PC-9 (cell line): ENCODE measurements at regions not wholly inside any gene's neighbourhood (a gene's known extent, or its start where the extent isn't known, plus 50 kb on each side); places are given as distances from the start of the nearest gene placed in this dataset.

ENCODE experiments used
- BruUV-seq: library from RNA; stranded (reverse); fragments of 400-500 nt; replicated peaks from 2 replicates; lab custom pipeline; 2021; lab: Mats Ljungman, UMichigan
- CTCF ChIA-PET: fragments of 300-600 bp; sonication (Branson Sonifier 250); formaldehyde crosslinking; loops from one replicate; lab custom pipeline; 2022; ENCODE audit warnings: antibody characterized with exemption; lab: Charles Lee
- POLR2A ChIA-PET: fragments of 300-600 bp; sonication (Branson Sonifier 250); formaldehyde crosslinking; loops from one replicate; lab custom pipeline; 2022; ENCODE audit warnings: antibody characterized with exemption; ENCODE audit not compliant: unreplicated experiment; lab: Charles Lee
- DNase-seq, 2 experiments: peaks; one replicate each; pipeline versions ENCODE4 v3.0.0 to v3.0.0-alpha.2; 2015 to 2022; ENCODE audit warnings: mixed read lengths in 1 of 2
- H2AFZ ChIP-seq: fragments of 200-600 bp; sonication (generic); 2 replicates; pipeline ENCODE4 v1.8.1; 2017; ENCODE audit warnings: antibody characterized with exemption
- H3F3A ChIP-seq: fragments of 200-600 bp; sonication (generic); 2 replicates; pipeline ENCODE4 v1.8.1; 2017; ENCODE audit warnings: antibody characterized with exemption, mild to moderate bottlenecking, low read depth; ENCODE audit not compliant: insufficient read depth
- H3K27ac ChIP-seq: fragments of 200-600 bp; sonication (generic); 2 replicates; pipeline ENCODE4 v1.6.1; 2016; ENCODE audit warnings: mixed run types
- H3K27me3 ChIP-seq: fragments of 200-600 bp; sonication (generic); 2 replicates; pipeline ENCODE4 v1.6.1; 2016; ENCODE audit warnings: low read depth, mixed run types; ENCODE audit not compliant: insufficient read depth
- H3K36me3 ChIP-seq: fragments of 200-600 bp; sonication (generic); 2 replicates; pipeline ENCODE4 v1.6.1; 2016; ENCODE audit warnings: low read depth, mixed run types
- H3K4me1 ChIP-seq: fragments of 200-600 bp; sonication (generic); replicated peaks from 2 replicates; pipeline ENCODE4 v1.6.1; 2016; ENCODE audit warnings: mixed run types; ENCODE audit not compliant: insufficient read depth
- H3K4me2 ChIP-seq: fragments of 200-600 bp; sonication (generic); 2 replicates; pipeline ENCODE4 v1.6.1; 2017; ENCODE audit warnings: mixed run types
- H3K4me3 ChIP-seq: fragments of 200-600 bp; sonication (generic); 2 replicates; pipeline ENCODE4 v1.6.1; 2016; ENCODE audit warnings: mixed run types
- H3K79me2 ChIP-seq: fragments of 200-600 bp; sonication (generic); 2 replicates; pipeline ENCODE4 v1.6.1; 2017; ENCODE audit warnings: low read depth, mixed run types
- H3K9me2 ChIP-seq: fragments of 200-600 bp; sonication (generic); 2 replicates; pipeline ENCODE4 v1.8.1; 2017; ENCODE audit warnings: mild to moderate bottlenecking; ENCODE audit not compliant: insufficient read depth
- H3K9me3 ChIP-seq: fragments of 200-600 bp; sonication (generic); 2 replicates; pipeline ENCODE4 v1.8.1; 2016; ENCODE audit warnings: low read depth; ENCODE audit not compliant: insufficient read depth
- H4K20me1 ChIP-seq: fragments of 200-600 bp; sonication (generic); 2 replicates; pipeline ENCODE4 v1.8.1; 2017; ENCODE audit not compliant: insufficient read depth
- EZH2 ChIP-seq: fragments of 200-600 bp; sonication (generic); IDR thresholded peaks from 2 replicates; pipeline ENCODE4 v1.8.0; 2017; ENCODE audit warnings: antibody characterized with exemption, low read depth
- intact Hi-C: fragments of 100-400 bp; cut with micrococcal nuclease; formaldehyde crosslinking; loops from one replicate; pipeline ENCODE4 v1.10.0; 2022; ENCODE audit not compliant: unreplicated experiment
- TF ChIP-seq, protein P1 (sequence below): fragments of 200-600 bp; sonication (generic); conservative IDR thresholded peaks from 2 replicates; pipeline ENCODE4 v1.6.1; 2017; ENCODE audit warnings: mixed run types, antibody characterized with exemption, mild to moderate bottlenecking, moderate library complexity

DNA sequence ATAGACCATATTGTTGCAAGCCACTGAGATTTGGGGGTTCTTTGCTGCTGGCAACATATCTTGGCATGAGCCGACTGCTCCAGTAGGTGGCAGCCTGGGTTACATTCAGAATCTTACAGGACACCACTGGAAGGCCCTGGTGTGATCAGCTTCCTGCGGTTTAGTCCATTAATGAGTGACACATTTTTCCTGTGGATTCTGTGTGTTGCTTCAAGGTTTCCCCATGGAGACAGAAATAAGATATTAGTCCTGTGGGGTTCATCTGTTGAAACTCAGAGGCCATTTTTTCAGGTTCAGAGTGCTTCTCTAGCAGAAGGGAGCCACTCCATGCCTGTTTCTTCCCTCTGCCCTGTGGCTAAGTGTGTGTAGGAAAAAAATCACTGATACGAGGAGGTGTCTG lies 116.2 kb downstream of the MFSD1 start:
- peak; percentile 41 to 67 for DNase-seq
- no peak overlapping the region for H3K4me3 ChIP-seq
- intact Hi-C loops = loop anchor here (1.0 to 10.0 kb wide), 4 partner anchors 73 to 334 kb away; no protein-coding TSS in a partner anchor
- ChIA-PET CTCF (interaction anchor here (0.8 kb wide), 3 partner anchors 252 to 341 kb away, joined by 3 to 6 read pairs (median 6); no protein-coding TSS in a partner anchor), POLR2A (no interaction called here)
- no peaks in the 10 kb centered on the region for H3K4me1 ChIP-seq
- H3K9me3 ChIP-seq = no peaks in the 10 kb centered on the region
- BruUV-seq = no TSS peak
- no peaks in the 10 kb centered on the region for H3F3A ChIP-seq
- H2AFZ ChIP-seq = no peak overlapping the region
- no peak overlapping the region for H3K4me2 ChIP-seq
- H3K9me2 ChIP-seq = no peaks in the 10 kb centered on the region
- H4K20me1 ChIP-seq = no peaks in the 10 kb centered on the region
- no peaks in the 10 kb centered on the region for H3K27me3 ChIP-seq
- H3K79me2 ChIP-seq = no peaks in the 10 kb centered on the region
- H3K36me3 ChIP-seq = no peaks in the 10 kb centered on the region
- TF ChIP-seq EZH2 = no peak
- TF ChIP-seq, protein P1, sequence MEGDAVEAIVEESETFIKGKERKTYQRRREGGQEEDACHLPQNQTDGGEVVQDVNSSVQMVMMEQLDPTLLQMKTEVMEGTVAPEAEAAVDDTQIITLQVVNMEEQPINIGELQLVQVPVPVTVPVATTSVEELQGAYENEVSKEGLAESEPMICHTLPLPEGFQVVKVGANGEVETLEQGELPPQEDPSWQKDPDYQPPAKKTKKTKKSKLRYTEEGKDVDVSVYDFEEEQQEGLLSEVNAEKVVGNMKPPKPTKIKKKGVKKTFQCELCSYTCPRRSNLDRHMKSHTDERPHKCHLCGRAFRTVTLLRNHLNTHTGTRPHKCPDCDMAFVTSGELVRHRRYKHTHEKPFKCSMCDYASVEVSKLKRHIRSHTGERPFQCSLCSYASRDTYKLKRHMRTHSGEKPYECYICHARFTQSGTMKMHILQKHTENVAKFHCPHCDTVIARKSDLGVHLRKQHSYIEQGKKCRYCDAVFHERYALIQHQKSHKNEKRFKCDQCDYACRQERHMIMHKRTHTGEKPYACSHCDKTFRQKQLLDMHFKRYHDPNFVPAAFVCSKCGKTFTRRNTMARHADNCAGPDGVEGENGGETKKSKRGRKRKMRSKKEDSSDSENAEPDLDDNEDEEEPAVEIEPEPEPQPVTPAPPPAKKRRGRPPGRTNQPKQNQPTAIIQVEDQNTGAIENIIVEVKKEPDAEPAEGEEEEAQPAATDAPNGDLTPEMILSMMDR = peak; percentile 82
- no peak overlapping the region for H3K27ac ChIP-seq

DNA sequence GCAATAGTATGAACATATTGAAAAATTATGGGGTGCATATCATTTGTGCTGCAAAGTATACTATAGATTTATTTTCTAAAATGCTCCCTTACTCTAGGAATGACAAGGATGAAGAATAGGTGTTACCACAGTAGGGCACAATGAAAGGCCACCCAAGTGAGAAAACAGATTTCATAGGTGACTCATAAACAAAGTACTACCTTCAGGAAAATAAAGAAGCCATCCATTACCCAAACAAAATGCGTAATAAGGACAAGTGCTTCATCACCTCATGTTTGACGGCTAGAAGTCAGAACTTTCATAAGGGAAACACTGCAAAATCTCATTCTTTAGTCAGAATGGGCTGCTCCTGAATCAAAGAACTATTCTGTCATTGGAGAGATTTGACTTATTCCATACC lies 116.6 kb downstream of the MFSD1 start:
- Histone ChIP-seq H3K4me2 (no peak overlapping the region), H3K9me2 (no peaks in the 10 kb centered on the region), H3K79me2 (no peaks in the 10 kb centered on the region), H3K4me3 (no peak overlapping the region), H3K36me3 (no peaks in the 10 kb centered on the region), H3K27ac (no peak overlapping the region), H4K20me1 (no peaks in the 10 kb centered on the region), H3F3A (no peaks in the 10 kb centered on the region), H3K27me3 (no peaks in the 10 kb centered on the region), H3K4me1 (no peaks in the 10 kb centered on the region), H2AFZ (no peak overlapping the region), H3K9me3 (no peaks in the 10 kb centered on the region)
- no TSS peak for BruUV-seq
- POLR2A ChIA-PET = no interaction called here
- intact Hi-C loops = loop anchor here (1.0 to 10.0 kb wide), 4 partner anchors 73 to 334 kb away; no protein-coding TSS in a partner anchor
- CTCF ChIA-PET = interaction anchor here (0.8 kb wide), 2 partner anchors 252 to 341 kb away, joined by 3 to 6 read pairs; no protein-coding TSS in a partner anchor
- no peak for DNase-seq
- TF ChIP-seq, protein P1 = no peak
- TF ChIP-seq EZH2 = no peak

DNA sequence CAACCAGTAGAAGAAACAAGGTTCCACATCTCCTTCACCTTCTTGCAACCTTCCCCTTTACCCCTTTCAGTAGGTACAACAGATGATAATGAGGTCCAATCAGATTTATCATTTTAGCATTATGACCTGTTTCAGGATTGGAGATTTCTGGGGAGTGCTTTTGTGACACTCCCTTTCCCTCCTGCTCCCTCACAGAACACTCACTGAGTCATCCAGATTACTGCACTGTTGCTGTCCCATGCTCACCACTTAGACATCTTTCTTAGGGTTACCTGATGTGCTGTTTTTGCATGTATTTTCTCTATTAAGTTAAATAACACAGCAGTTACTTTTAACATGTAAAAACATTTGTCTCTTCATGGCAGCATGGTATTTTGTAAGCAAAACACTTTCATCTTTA lies 118.5 kb downstream of the MFSD1 start:
- Histone ChIP-seq H2AFZ (no peak overlapping the region), H3K36me3 (no peaks in the 10 kb centered on the region), H3F3A (no peaks in the 10 kb centered on the region), H3K27ac (no peak overlapping the region), H3K79me2 (no peaks in the 10 kb centered on the region), H3K4me1 (no peaks in the 10 kb centered on the region), H3K27me3 (no peaks in the 10 kb centered on the region), H3K4me2 (no peak overlapping the region), H4K20me1 (no peaks in the 10 kb centered on the region), H3K4me3 (no peak overlapping the region), H3K9me2 (no peaks in the 10 kb centered on the region), H3K9me3 (no peaks in the 10 kb centered on the region)
- POLR2A ChIA-PET = no interaction called here
- CTCF ChIA-PET = interaction anchor here (0.6 to 1.0 kb wide), 2 partner anchors 65 to 337 kb away, joined by 3 to 4 read pairs; no protein-coding TSS in a partner anchor
- no TSS peak for BruUV-seq
- no peak for TF ChIP-seq EZH2
- TF ChIP-seq, protein P1 = no peak
- intact Hi-C loops = no loop called here
- DNase-seq = no peak
